ENCODE measurements at regions not wholly inside any gene's neighbourhood (a gene's known extent, or its start where the extent isn't known, plus 50 kb on each side); places are given as distances from the start of the nearest gene placed in this dataset.

GRCh38 chr15:24747376-24747775 is 71.8 kb downstream of the NPAP1 start:
- no peak for TF ChIP-seq CTCF (IDR thresholded peaks at IDR 0.05)
- Histone ChIP-seq H3K4me1 (no peaks in the 10 kb centered on the region), H3K4me3 (no peak overlapping the region), H3K9me3 (peaks cover 0 to 57% (median 0%) of the 10 kb centered on the region in 11 donors), H3K27me3 (peaks cover 0 to 4% (median 0%) of the 10 kb centered on the region in 7 donors), H3K36me3 (no peaks in the 10 kb centered on the region), H3K27ac (no peak overlapping the region)
- intact Hi-C loops (cut with DNase I), result loop anchor here in 1 of 10 donors (10.0 kb wide), 1 partner anchor 93 kb away; no protein-coding TSS in a partner anchor
- DNase-seq (no peak), ATAC-seq (no peak)
- 80 to 82% methylated on average over 10 of the region's 10 CpGs for WGBS, 2 donors

GRCh38 chr15:24748812-24749439 is 73.4 kb downstream of the NPAP1 start:
- Histone ChIP-seq H3K4me1 (no peaks in the 10 kb centered on the region), H3K36me3 (no peaks in the 10 kb centered on the region), H3K4me3 (no peak overlapping the region), H3K27ac (no peak overlapping the region), H3K9me3 (peaks cover 0 to 48% (median 0%) of the 10 kb centered on the region in 11 donors), H3K27me3 (peaks cover 0 to 4% (median 0%) of the 10 kb centered on the region in 7 donors)
- no peak for TF ChIP-seq CTCF (IDR thresholded peaks at IDR 0.05)
- ATAC-seq (no peak), DNase-seq (no peak)
- 85 to 86% methylated on average over 4 of the region's 4 CpGs for WGBS, 2 donors
- intact Hi-C loops (cut with DNase I), result loop anchor here in 1 of 10 donors (10.0 kb wide), 1 partner anchor 94 kb away; no protein-coding TSS in a partner anchor

DNA sequence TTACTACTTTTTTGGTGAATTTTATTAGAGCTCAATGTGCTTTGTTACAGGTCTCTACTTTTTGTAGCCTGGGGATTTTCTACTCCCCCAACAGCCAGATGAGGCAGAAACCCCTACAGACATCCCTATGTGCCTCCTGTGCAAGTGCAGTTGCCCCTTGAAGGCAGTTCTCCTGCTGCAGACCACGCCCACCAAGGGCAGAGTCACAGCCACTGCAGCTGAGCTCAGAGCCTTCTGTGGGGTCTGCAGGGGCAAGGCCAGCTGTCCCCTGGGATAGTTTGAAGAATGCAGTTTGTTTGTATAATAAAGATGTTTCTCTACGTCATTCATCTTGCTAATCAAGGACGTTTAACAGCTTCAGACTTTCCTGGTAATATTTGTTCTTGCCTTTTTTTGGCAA is 76.8 kb downstream of the NPAP1 start:
- no peak for TF ChIP-seq CTCF (IDR thresholded peaks at IDR 0.05)
- 42 to 57% methylated on average over 3 of the region's 3 CpGs for WGBS, 2 donors
- intact Hi-C loops (cut with DNase I), result no loop called here
- DNase-seq (no peak), ATAC-seq (no peak)
- no peak overlapping the region for H3K27ac ChIP-seq
- no peaks in the 10 kb centered on the region for H3K36me3 ChIP-seq
- peaks cover 0 to 33% (median 0%) of the 10 kb centered on the region in 11 donors for H3K9me3 ChIP-seq
- H3K27me3 ChIP-seq, result peaks cover 0 to 4% (median 0%) of the 10 kb centered on the region in 7 donors
- no peak overlapping the region for H3K4me3 ChIP-seq
- no peaks in the 10 kb centered on the region for H3K4me1 ChIP-seq

- ATAC-seq (no peak), DNase-seq (no peak)
- intact Hi-C loops (cut with DNase I), result no loop called here
- H3K36me3 ChIP-seq, result no peaks in the 10 kb centered on the region
- no peak overlapping the region for H3K27ac ChIP-seq
- H3K27me3 ChIP-seq, result no peaks in the 10 kb centered on the region
- no peaks in the 10 kb centered on the region for H3K4me1 ChIP-seq
- TF ChIP-seq CTCF (IDR thresholded peaks at IDR 0.05), result no peak
- 78 to 86% methylated on average over 5 of the region's 5 CpGs for WGBS, 2 donors
- peaks cover 0 to 8% (median 0%) of the 10 kb centered on the region in 11 donors for H3K9me3 ChIP-seq
- H3K4me3 ChIP-seq, result no peak overlapping the region
These were observed 80.5 kb downstream of the NPAP1 start for GRCh38 chr15:24756101-24756500.

Data from heart right ventricle (tissue), 16 donors.